CD4-positive, alpha-beta T cell (primary cell): ENCODE measurements at regions not wholly inside any gene's neighbourhood (a gene's known extent, or its start where the extent isn't known, plus 50 kb on each side); places are given as distances from the start of the nearest gene placed in this dataset.

Source experiments
- ATAC-seq: fragments of 200-7000 bp; cut with Tn5 transposase; one replicate; pipeline ENCODE4 v1.10.0; 2022; ENCODE audit warnings: mild to moderate bottlenecking; ENCODE audit not compliant: poor library complexity
- CTCF ChIA-PET: fragments of 350-600 bp; sonication (Branson Sonifier 250); formaldehyde crosslinking; loops from one replicate; lab custom pipeline; 2021; ENCODE audit warnings: antibody characterized with exemption, inconsistent platforms; lab: Charles Lee
- POLR2A ChIA-PET: fragments of 350-600 bp; sonication (Branson Sonifier 250); formaldehyde crosslinking; loops from one replicate; lab custom pipeline; 2021; ENCODE audit warnings: antibody characterized with exemption, inconsistent platforms; lab: Charles Lee
- DNase-seq, 14 experiments: peaks; one replicate each; pipeline ENCODE4 v3.0.0-alpha.2; 2013 to 2020; ENCODE audit warnings: mixed read lengths in 2 of 14
- H3K27ac ChIP-seq, 2 donors: one replicate each; pipeline versions ENCODE4 v1.5.1 to v1.7.0; 2013; ENCODE audit warnings: low read length in 2 of 2, low read depth in 1 of 2, mild to moderate bottlenecking in 1 of 2
- H3K27me3 ChIP-seq, 2 experiments: 1 replicate in 1 of 2; 2 replicates in 1 of 2; pipeline versions ENCODE4 v1.6.1 to v1.7.0; 2013; ENCODE audit warnings: low read length in 2 of 2, control low read depth in 1 of 2, mild to moderate bottlenecking in 1 of 2, moderate library complexity in 1 of 2; ENCODE audit not compliant: insufficient read depth in 2 of 2, control insufficient read depth in 1 of 2
- H3K36me3 ChIP-seq: one replicate; pipeline ENCODE4 v1.6.1; 2013; ENCODE audit warnings: low read length, control low read depth; ENCODE audit not compliant: insufficient read depth
- H3K4me1 ChIP-seq: one replicate; pipeline ENCODE4 v1.6.1; 2013; ENCODE audit warnings: low read length, control low read depth; ENCODE audit not compliant: insufficient read depth
- H3K4me3 ChIP-seq: one replicate; pipeline ENCODE4 v1.5.1; 2013; ENCODE audit warnings: mild to moderate bottlenecking, low read length, moderate library complexity
- H3K9me3 ChIP-seq, 2 experiments: 1 replicate in 1 of 2; 2 replicates in 1 of 2; pipeline versions ENCODE4 v1.6.1 to v1.7.0; 2013; ENCODE audit warnings: low read length in 2 of 2, mild to moderate bottlenecking in 2 of 2, control low read depth in 1 of 2, moderate library complexity in 1 of 2; ENCODE audit not compliant: control insufficient read depth in 1 of 2, insufficient read depth in 1 of 2
- H3K27ac Mint-ChIP-seq: one replicate; pipeline ENCODE4 v1.8.0; 2020; ENCODE audit warnings: mixed read lengths
- H3K27me3 Mint-ChIP-seq: one replicate; pipeline ENCODE4 v1.8.0; 2021; ENCODE audit warnings: mixed read lengths
- H3K36me3 Mint-ChIP-seq: one replicate; pipeline ENCODE4 v1.8.0; 2021; ENCODE audit warnings: low read depth, mixed read lengths
- H3K4me1 Mint-ChIP-seq: one replicate; pipeline ENCODE4 v1.8.0; 2021; ENCODE audit warnings: low read depth, mixed read lengths
- H3K4me3 Mint-ChIP-seq: one replicate; pipeline ENCODE4 v1.8.0; 2020; ENCODE audit warnings: mild to moderate bottlenecking, mixed read lengths
- H3K9me3 Mint-ChIP-seq: one replicate; pipeline ENCODE4 v1.8.0; 2020; ENCODE audit warnings: mixed read lengths
- intact Hi-C, 2 experiments: fragments of 100-400 bp; cut with DNase I in 1 of 2; cut with micrococcal nuclease in 1 of 2; formaldehyde crosslinking; loops; one replicate each; pipeline versions ENCODE4 v1.15.1 to v1.9.0; 2023 to 2025; cut with DNase I, micrococcal nuclease
- TF ChIP-seq, protein P1 (sequence below): fragments of 200-600 bp; IDR thresholded peaks from one replicate; pipeline ENCODE4 v1.8.0; 2022; ENCODE audit warnings: antibody characterized with exemption, mild to moderate bottlenecking

DNA sequence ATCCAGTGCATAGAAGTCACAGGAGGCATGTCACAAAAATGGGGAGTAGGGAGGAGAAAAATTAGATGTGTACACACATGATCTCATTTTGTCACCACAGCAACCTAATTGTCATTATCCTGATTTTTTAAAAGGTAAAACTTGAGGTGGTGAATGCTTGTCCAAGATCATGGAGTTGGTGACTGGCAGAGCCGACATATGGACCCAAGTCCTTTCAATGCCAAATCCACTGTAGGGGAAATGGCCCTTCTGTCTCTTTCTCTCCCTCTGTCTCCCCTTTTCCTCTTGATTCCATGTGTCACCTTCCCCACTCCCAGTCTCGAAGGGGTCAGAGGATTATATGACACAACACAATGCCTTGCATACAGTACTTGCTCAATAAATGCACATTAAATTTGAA lies 65.7 kb upstream of the JUN start:
- TF ChIP-seq, protein P1, sequence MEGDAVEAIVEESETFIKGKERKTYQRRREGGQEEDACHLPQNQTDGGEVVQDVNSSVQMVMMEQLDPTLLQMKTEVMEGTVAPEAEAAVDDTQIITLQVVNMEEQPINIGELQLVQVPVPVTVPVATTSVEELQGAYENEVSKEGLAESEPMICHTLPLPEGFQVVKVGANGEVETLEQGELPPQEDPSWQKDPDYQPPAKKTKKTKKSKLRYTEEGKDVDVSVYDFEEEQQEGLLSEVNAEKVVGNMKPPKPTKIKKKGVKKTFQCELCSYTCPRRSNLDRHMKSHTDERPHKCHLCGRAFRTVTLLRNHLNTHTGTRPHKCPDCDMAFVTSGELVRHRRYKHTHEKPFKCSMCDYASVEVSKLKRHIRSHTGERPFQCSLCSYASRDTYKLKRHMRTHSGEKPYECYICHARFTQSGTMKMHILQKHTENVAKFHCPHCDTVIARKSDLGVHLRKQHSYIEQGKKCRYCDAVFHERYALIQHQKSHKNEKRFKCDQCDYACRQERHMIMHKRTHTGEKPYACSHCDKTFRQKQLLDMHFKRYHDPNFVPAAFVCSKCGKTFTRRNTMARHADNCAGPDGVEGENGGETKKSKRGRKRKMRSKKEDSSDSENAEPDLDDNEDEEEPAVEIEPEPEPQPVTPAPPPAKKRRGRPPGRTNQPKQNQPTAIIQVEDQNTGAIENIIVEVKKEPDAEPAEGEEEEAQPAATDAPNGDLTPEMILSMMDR: no peak
- H3K27me3 ChIP-seq: no peaks in the 10 kb centered on the region
- POLR2A ChIA-PET: no interaction called here

DNA sequence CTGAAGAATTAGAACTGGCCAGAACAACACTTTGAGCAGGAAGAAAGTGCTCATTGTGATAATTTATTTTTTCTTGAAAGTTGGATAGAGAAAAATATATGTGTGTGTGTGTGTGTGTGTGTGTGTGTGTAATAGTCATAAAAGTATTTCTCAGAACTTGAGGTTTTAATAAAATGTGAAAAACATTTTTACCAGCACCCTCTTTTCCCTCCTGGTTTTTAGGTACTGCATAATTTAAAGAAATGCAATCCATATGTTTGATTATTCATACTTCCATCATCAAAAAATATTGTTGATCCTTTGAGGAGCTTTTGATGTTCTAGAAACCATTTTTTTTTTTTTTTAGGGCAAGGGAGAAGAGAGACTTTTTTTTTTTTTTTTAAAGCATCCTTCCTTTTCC lies 66.8 kb upstream of the JUN start:
- H3K36me3 Mint-ChIP-seq: no peaks in the 10 kb centered on the region
- Histone ChIP-seq H3K4me3 (no peak overlapping the region), H3K36me3 (no peaks in the 10 kb centered on the region), H3K27me3 (no peaks in the 10 kb centered on the region), H3K9me3 (no peaks in the 10 kb centered on the region), H3K4me1 (peaks cover 7% of the 10 kb centered on the region), H3K27ac (no peak overlapping the region)
- DNase-seq (no peak), ATAC-seq (no peak)
- H3K4me1 Mint-ChIP-seq: peaks cover 9% of the 10 kb centered on the region
- no peaks in the 10 kb centered on the region for H3K27me3 Mint-ChIP-seq
- CTCF ChIA-PET: interaction anchor here (0.7 kb wide), 1 partner anchor 15 kb away, joined by 4 read pairs; no protein-coding TSS in a partner anchor
- POLR2A ChIA-PET: interaction anchor here (1.2 to 1.6 kb wide), 2 partner anchors 9 to 92 kb away, joined by 3 to 4 read pairs; no protein-coding TSS in a partner anchor
- intact Hi-C loops: no loop called here
- no peak overlapping the region for H3K27ac Mint-ChIP-seq
- TF ChIP-seq, protein P1: no peak
- no peaks in the 10 kb centered on the region for H3K9me3 Mint-ChIP-seq
- H3K4me3 Mint-ChIP-seq: no peak overlapping the region

More for the DNA sequence above, 65.7 kb upstream of the JUN start:
- Mint-ChIP-seq H3K4me1 (peaks cover 2% of the 10 kb centered on the region), H3K4me3 (no peak overlapping the region), H3K27me3 (no peaks in the 10 kb centered on the region), H3K9me3 (no peaks in the 10 kb centered on the region), H3K36me3 (no peaks in the 10 kb centered on the region), H3K27ac (no peak overlapping the region)
- CTCF ChIA-PET: no interaction called here
- H3K9me3 ChIP-seq: no peaks in the 10 kb centered on the region
- H3K36me3 ChIP-seq: no peaks in the 10 kb centered on the region
- no peak overlapping the region for H3K27ac ChIP-seq
- ATAC-seq: no peak
- no peak overlapping the region for H3K4me3 ChIP-seq
- DNase-seq: no peak
- intact Hi-C loops: no loop called here
- H3K4me1 ChIP-seq: peaks cover 2% of the 10 kb centered on the region

DNA sequence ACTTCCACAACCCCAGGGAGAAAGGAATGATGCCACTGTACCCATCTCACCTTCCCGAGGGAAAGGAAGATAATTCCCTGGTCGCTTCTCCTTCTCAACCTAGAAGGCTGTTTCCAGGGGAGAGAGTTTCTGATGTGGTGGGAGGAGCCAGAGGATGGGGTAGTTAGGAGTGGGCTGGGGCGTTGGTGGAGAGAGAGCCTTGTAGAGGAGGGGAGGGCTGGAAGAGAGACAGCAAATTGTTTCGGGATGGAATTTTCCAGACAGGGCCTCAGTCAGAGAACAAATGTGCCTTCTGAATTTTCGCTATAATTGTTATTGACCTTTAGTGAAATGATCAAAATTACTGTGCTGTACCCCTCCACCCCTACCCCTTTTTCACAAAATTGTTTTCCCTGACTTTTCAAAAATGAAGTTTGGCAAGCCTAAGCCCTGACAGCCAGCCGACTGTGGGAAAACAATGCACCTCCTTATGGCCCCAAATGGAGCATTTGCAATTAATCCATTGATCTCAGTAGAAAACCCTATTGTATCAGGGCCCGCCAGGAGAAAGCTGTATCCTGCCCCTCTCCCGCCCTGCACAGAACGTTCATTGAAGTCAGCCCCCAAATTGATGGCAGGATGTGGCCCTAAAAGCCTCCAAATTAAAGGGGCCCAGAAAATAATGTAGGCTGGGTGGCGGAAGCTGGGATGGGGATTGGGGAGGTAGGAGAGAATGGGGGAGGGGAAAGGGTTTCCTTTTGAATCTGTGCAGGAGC lies 69.1 kb upstream of the JUN start:
- Histone ChIP-seq H3K27ac (no peak overlapping the region), H3K9me3 (no peaks in the 10 kb centered on the region), H3K4me1 (peaks cover 12% of the 10 kb centered on the region), H3K36me3 (no peaks in the 10 kb centered on the region), H3K27me3 (no peaks in the 10 kb centered on the region), H3K4me3 (no peak overlapping the region)
- H3K9me3 Mint-ChIP-seq: no peaks in the 10 kb centered on the region
- TF ChIP-seq, protein P1: no peak
- POLR2A ChIA-PET: no interaction called here
- no peak overlapping the region for H3K27ac Mint-ChIP-seq
- intact Hi-C loops: no loop called here
- peaks cover 23% of the 10 kb centered on the region for H3K4me1 Mint-ChIP-seq
- no peaks in the 10 kb centered on the region for H3K36me3 Mint-ChIP-seq
- no peak for ATAC-seq
- no peak overlapping the region for H3K4me3 Mint-ChIP-seq
- CTCF ChIA-PET: no interaction called here
- H3K27me3 Mint-ChIP-seq: no peaks in the 10 kb centered on the region
- no peak for DNase-seq
